GM12878 (cell line): ENCODE measurements at regions not wholly inside any gene's neighbourhood (a gene's known extent, or its start where the extent isn't known, plus 50 kb on each side); places are given as distances from the start of the nearest gene placed in this dataset.

Source experiments
- ATAC-seq: fragments of 200-7000 bp; cut with Tn5 transposase; 3 replicates; pipeline ENCODE4 v1.9.1; 2020; ENCODE audit warnings: mild to moderate bottlenecking, moderate library complexity
- BruUV-seq: library from RNA; stranded (reverse); fragments of 400-500 nt; replicated peaks from 2 replicates; lab custom pipeline; 2021; lab: Mats Ljungman, UMichigan
- CTCF ChIA-PET: fragments of 300-600 bp; sonication (Branson Sonifier 250); formaldehyde crosslinking; extraction: SDS; loops from one replicate; lab custom pipeline; 2021; ENCODE audit warnings: inconsistent platforms; lab: Yijun Ruan, JAX
- POLR2A ChIA-PET: fragments of 350-600 bp; formaldehyde crosslinking; extraction: SDS; loops from one replicate; lab custom pipeline; 2021; ENCODE audit warnings: inconsistent platforms; lab: Charles Lee
- RAD21 ChIA-PET: fragments of 300-600 bp; sonication (Branson Sonifier 250); formaldehyde crosslinking; loops from one replicate; lab custom pipeline; 2023; ENCODE audit warnings: antibody characterized with exemption; ENCODE audit not compliant: unreplicated experiment; lab: Charles Lee
- SMC1A ChIA-PET: fragments of 300-600 bp; sonication (Branson Sonifier 250); formaldehyde crosslinking; loops from one replicate; lab custom pipeline; 2023; ENCODE audit not compliant: unreplicated experiment, uncharacterized antibody; lab: Charles Lee
- DNase-seq: peaks from one replicate; pipeline ENCODE4 v3.0.0-alpha.2; 2011; ENCODE audit warnings: low read depth, low spot score
- FAIRE-seq: peaks from 3 replicates; lab custom pipeline; 2011; peaks lifted over from hg19 to GRCh38; lab: Jason Lieb, UNC
- H2AFZ ChIP-seq: 2 replicates; pipeline ENCODE4 v1.6.0; 2011; ENCODE audit warnings: low read depth, low read length, control low read depth; ENCODE audit not compliant: control insufficient read depth
- H3K27ac ChIP-seq: 2 replicates; pipeline ENCODE4 v1.5.1; 2011; ENCODE audit warnings: control low read depth; ENCODE audit not compliant: control insufficient read depth, insufficient read depth
- H3K27me3 ChIP-seq, 2 experiments: replicated peaks in 1 of 2; 2 replicates each; pipeline versions ENCODE4 v1.6.0 to v1.6.1; 2011; ENCODE audit warnings: low read length in 1 of 2; ENCODE audit not compliant: control insufficient read depth in 2 of 2, insufficient read depth in 2 of 2
- H3K36me3 ChIP-seq, 2 experiments: 2 replicates each; pipeline ENCODE4 v1.5.1; 2011; ENCODE audit warnings: low read length in 1 of 2; ENCODE audit not compliant: control insufficient read depth in 2 of 2, insufficient read depth in 2 of 2
- H3K4me1 ChIP-seq: 2 replicates; pipeline ENCODE4 v1.6.1; 2011; ENCODE audit warnings: mild to moderate bottlenecking, low read length, moderate library complexity, mixed read lengths; ENCODE audit not compliant: control insufficient read depth, insufficient read depth
- H3K4me2 ChIP-seq: 2 replicates; pipeline ENCODE4 v1.6.0; 2011; ENCODE audit warnings: control low read depth; ENCODE audit not compliant: control insufficient read depth, insufficient read depth
- H3K4me3 ChIP-seq: fragments of 200-600 bp; sonication (generic); 2 replicates; pipeline ENCODE4 v1.5.1; 2016
- H3K79me2 ChIP-seq: 2 replicates; pipeline ENCODE4 v1.6.0; 2011; ENCODE audit warnings: low read length; ENCODE audit not compliant: control insufficient read depth, insufficient read depth
- H3K9ac ChIP-seq: 2 replicates; pipeline ENCODE4 v1.8.0; 2011; ENCODE audit warnings: low read length, control low read depth, mixed read lengths; ENCODE audit not compliant: control insufficient read depth, insufficient read depth
- H3K9me3 ChIP-seq: replicated peaks from 3 replicates; pipeline ENCODE4 v1.5.1; 2011; ENCODE audit warnings: mild to moderate bottlenecking, low read length; ENCODE audit not compliant: control insufficient read depth, insufficient read depth
- H4K20me1 ChIP-seq: 2 replicates; pipeline ENCODE4 v1.6.0; 2011; ENCODE audit not compliant: control insufficient read depth, insufficient read depth
- CHD2 ChIP-seq: IDR thresholded peaks from 2 replicates; pipeline ENCODE4 v1.6.1; 2011; ENCODE audit warnings: low read depth, low read length, improper control_type of control experiment, borderline replicate concordance
- EZH2 ChIP-seq: IDR thresholded peaks from 2 replicates; pipeline ENCODE4 v1.6.1; 2012; ENCODE audit warnings: low read depth, mild to moderate bottlenecking, control low read depth, inconsistent platforms, low read length, borderline replicate concordance; ENCODE audit not compliant: control insufficient read depth
- RCOR1 ChIP-seq: conservative IDR thresholded peaks from 2 replicates; pipeline ENCODE4 v1.6.1; 2012; ENCODE audit warnings: low read depth, low read length, improper control_type of control experiment
- STAT1 ChIP-seq: fragments of 450-650 bp; conservative IDR thresholded peaks from 2 replicates; pipeline ENCODE4 v1.6.1; 2014; ENCODE audit warnings: antibody characterized with exemption, mild to moderate bottlenecking
- TCF7 ChIP-seq: IDR thresholded peaks from 2 replicates; pipeline ENCODE4 v1.6.1; 2014; ENCODE audit warnings: antibody characterized with exemption, borderline replicate concordance
- WGBS: methylation state at CpG from one replicate; pipeline ENCODE4 v1.1.6; 2016; ENCODE audit warnings: low lambda C conversion rate; ENCODE audit not compliant: insufficient replicate concordance, insufficient coverage; ENCODE audit errors: missing lambda C conversion rate; 5-methylcytosine and 5-hydroxymethylcytosine counted together
- in situ Hi-C: fragments of 300-500 bp; cut with MboI; formaldehyde crosslinking; loops from 9 replicates; pipeline ENCODE4 v1.14.3; 2018; ENCODE audit warnings: mixed read lengths
- intact Hi-C: fragments of 100-400 bp; cut with micrococcal nuclease; formaldehyde crosslinking; loops from one replicate; pipeline ENCODE4 v1.14.2; 2022; ENCODE audit not compliant: unreplicated experiment
- TF ChIP-seq, protein P1 (sequence below): fragments of 450-650 bp; IDR thresholded peaks from 2 replicates; pipeline ENCODE4 v1.6.1; 2017; ENCODE audit warnings: antibody characterized with exemption, mild to moderate bottlenecking, moderate library complexity

DNA sequence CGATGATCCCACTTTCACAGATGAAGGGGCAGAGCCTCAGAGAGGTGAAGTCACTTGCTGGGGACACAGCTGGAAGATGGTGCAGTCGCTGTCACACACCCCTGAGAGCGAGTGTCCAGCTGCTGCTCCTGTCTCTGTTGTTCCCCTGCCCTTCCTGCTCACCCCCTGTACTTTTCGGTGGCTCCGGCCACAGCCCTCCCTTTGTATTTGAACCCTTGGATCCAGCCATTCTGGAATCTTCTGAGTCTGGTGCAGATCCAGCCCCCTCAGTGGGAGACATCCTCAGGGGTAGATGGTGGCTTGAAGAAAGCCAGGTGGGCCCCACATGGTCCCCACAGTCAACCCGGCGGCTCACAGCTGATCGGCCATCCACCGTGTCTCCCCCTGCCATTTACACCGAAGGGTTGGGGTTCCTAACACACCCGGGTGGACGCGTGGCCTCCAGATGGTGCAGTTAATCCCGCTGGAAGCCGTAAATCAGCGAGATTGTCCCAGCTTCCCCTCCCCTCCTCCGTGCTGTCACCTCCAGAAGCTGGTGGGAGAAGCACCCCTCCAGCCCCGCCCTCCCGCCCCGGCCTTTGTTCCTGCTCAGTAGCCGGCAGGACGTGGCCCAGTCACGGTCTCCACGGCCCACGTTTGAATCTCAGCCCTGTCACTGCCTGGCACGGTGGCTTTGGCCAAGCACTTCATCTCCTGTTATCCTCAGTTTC lies 204.8 kb downstream of the C9orf50 start:
- no peak overlapping the region for H3K4me3 ChIP-seq
- no peak overlapping the region for H2AFZ ChIP-seq
- H3K9ac ChIP-seq, result no peak overlapping the region
- H3K36me3 ChIP-seq, result no peaks in the 10 kb centered on the region
- ATAC-seq, result no peak
- intact Hi-C loops (no loop called here), in situ Hi-C loops (no loop called here)
- no peak for FAIRE-seq
- no TSS peak for BruUV-seq
- H3K4me2 ChIP-seq, result no peak overlapping the region
- ChIA-PET SMC1A (no interaction called here), POLR2A (interaction anchor here (0.5 to 2.5 kb wide), 2 partner anchors 25 to 44 kb away, joined by 3 to 6 read pairs; no protein-coding TSS in a partner anchor), RAD21 (interaction anchor here (0.6 to 0.8 kb wide), 2 partner anchors 9 to 273 kb away, joined by 3 read pairs; no protein-coding TSS in a partner anchor), CTCF (interaction anchor here (1.1 kb wide), 1 partner anchor 209 kb away, joined by 3 read pairs; no protein-coding TSS in a partner anchor)
- no peak for DNase-seq
- no peaks in the 10 kb centered on the region; the same call in 2 of the 3 replicates for H3K9me3 ChIP-seq
- H4K20me1 ChIP-seq, result no peaks in the 10 kb centered on the region
- TF ChIP-seq CHD2 (no peak), RCOR1 (no peak), TCF7 (no peak), STAT1 (no peak), EZH2 (no peak)
- TF ChIP-seq, protein P1, sequence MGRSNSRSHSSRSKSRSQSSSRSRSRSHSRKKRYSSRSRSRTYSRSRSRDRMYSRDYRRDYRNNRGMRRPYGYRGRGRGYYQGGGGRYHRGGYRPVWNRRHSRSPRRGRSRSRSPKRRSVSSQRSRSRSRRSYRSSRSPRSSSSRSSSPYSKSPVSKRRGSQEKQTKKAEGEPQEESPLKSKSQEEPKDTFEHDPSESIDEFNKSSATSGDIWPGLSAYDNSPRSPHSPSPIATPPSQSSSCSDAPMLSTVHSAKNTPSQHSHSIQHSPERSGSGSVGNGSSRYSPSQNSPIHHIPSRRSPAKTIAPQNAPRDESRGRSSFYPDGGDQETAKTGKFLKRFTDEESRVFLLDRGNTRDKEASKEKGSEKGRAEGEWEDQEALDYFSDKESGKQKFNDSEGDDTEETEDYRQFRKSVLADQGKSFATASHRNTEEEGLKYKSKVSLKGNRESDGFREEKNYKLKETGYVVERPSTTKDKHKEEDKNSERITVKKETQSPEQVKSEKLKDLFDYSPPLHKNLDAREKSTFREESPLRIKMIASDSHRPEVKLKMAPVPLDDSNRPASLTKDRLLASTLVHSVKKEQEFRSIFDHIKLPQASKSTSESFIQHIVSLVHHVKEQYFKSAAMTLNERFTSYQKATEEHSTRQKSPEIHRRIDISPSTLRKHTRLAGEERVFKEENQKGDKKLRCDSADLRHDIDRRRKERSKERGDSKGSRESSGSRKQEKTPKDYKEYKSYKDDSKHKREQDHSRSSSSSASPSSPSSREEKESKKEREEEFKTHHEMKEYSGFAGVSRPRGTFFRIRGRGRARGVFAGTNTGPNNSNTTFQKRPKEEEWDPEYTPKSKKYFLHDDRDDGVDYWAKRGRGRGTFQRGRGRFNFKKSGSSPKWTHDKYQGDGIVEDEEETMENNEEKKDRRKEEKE, result no peak
- H3K4me1 ChIP-seq, result peaks cover 12% of the 10 kb centered on the region
- H3K27ac ChIP-seq, result no peak overlapping the region
- no peaks in the 10 kb centered on the region for H3K79me2 ChIP-seq
- H3K27me3 ChIP-seq, result no peaks in the 10 kb centered on the region
- WGBS, result 89% methylated on average over 18 of the region's 26 CpGs
